Osteoblast (primary cell): ENCODE measurements at regions not wholly inside any gene's neighbourhood (a gene's known extent, or its start where the extent isn't known, plus 50 kb on each side); places are given as distances from the start of the nearest gene placed in this dataset.

Experiments
- DNase-seq: peaks from one replicate; pipeline ENCODE4 v3.0.0; 2011; ENCODE audit warnings: low spot score, mixed read lengths; ENCODE audit not compliant: insufficient read length; ENCODE audit errors: missing footprints
- H2AFZ ChIP-seq: 2 replicates; pipeline ENCODE4 v1.6.0; 2011; ENCODE audit warnings: mild to moderate bottlenecking, low read length
- H3K27ac ChIP-seq: 2 replicates; pipeline ENCODE4 v1.5.1; 2011; ENCODE audit warnings: mild to moderate bottlenecking, low read depth, low read length, moderate library complexity
- H3K27me3 ChIP-seq: 2 replicates; pipeline ENCODE4 v1.6.0; 2012; ENCODE audit warnings: mild to moderate bottlenecking, control low read depth, inconsistent platforms, low read length, moderate library complexity; ENCODE audit not compliant: insufficient read depth
- H3K36me3 ChIP-seq: 2 replicates; pipeline ENCODE4 v1.5.1; 2011; ENCODE audit warnings: mild to moderate bottlenecking, low read length, control low read depth, moderate library complexity; ENCODE audit not compliant: insufficient read depth
- H3K4me1 ChIP-seq: 2 replicates; pipeline ENCODE4 v1.5.1; 2011; ENCODE audit warnings: mild to moderate bottlenecking, low read length, control low read depth, moderate library complexity; ENCODE audit not compliant: insufficient read depth
- H3K4me2 ChIP-seq: 2 replicates; pipeline ENCODE4 v1.6.0; 2011; ENCODE audit warnings: mild to moderate bottlenecking, low read length; ENCODE audit not compliant: insufficient read depth
- H3K4me3 ChIP-seq: fragments of 200-600 bp; sonication (generic); 3 replicates; pipeline ENCODE4 v1.5.1; 2012; ENCODE audit warnings: mild to moderate bottlenecking, low read length, inconsistent platforms; ENCODE audit not compliant: insufficient read depth
- H3K79me2 ChIP-seq: 2 replicates; pipeline ENCODE4 v1.6.0; 2012; ENCODE audit warnings: mild to moderate bottlenecking, low read length, control low read depth, inconsistent platforms; ENCODE audit not compliant: insufficient read depth
- H3K9me3 ChIP-seq: 2 replicates; pipeline ENCODE4 v1.5.1; 2011; ENCODE audit warnings: low read depth, low read length, control low read depth
- H4K20me1 ChIP-seq: 2 replicates; pipeline ENCODE4 v1.6.0; 2012; ENCODE audit warnings: mild to moderate bottlenecking, low read length, control low read depth; ENCODE audit not compliant: insufficient read depth
- TF ChIP-seq, protein P1 (sequence below): IDR thresholded peaks from 2 replicates; pipeline ENCODE4 v1.5.1; 2011; ENCODE audit warnings: mild to moderate bottlenecking, low read depth, low read length, moderate library complexity; ENCODE audit errors: extremely low read depth

DNA sequence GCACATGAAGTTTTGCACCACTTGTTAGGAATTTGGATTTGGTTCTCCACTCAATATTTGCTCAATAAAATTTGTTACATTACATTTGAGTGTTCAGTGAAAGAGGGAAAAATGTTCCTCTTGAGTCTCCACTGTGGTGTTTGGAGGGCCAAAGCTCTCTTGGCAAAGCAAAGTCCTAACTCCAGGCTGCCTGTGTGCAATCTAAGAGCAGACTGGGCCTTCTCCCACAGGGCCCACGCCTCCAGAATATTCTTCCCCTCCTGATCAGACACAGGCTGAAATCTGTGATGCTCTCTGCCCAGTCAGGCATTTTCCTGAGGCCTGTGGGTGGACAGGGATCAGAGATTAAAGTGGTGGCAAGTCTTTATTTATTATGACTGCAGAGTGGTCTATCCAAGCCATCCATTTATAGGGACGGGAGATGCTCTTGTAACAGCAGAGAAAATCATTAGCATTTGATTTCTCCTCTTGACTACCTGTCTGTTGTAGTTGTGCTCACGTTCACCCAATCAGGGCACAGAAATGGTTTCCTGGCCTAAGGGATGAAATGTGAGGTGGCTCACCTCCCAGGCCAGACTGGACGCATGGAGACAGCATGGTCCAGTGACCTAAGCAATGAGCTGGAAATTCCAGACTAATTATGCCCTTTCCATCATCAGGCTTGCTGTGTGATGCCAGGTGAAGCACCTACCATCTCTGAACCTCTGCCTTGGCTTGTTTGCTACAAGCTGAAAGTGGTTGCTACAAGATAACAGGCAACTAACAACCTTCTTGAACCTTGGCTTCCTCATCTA, 147.1 kb upstream of the NRBF2 start:
- Histone ChIP-seq H3K4me3 (no peak overlapping the region), H3K27ac (no peak overlapping the region)
- DNase-seq: no peak

DNA sequence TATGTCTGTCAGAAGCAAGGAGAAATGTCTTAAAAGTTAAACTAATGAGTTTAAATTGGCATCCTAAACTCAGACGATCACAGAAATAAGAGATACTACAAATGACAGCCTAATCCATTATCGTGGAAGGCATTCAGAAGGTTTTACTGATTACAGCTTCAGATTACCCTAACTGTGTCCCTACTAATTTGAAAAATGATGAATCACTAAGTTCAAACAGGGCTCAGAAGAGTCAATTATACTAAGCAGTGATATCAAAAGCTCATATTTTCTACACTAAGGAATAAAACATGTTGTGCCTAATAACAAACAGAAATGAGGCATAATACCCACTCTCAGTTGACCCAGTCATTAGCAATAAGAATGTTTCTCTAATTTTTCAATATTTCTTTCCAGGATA, 152.0 kb upstream of the NRBF2 start:
- no peaks in the 10 kb centered on the region for H3K79me2 ChIP-seq
- no peaks in the 10 kb centered on the region for H3K9me3 ChIP-seq
- H3K4me1 ChIP-seq: no peaks in the 10 kb centered on the region
- H3K36me3 ChIP-seq: no peaks in the 10 kb centered on the region
- peaks cover 8% of the 10 kb centered on the region for H3K27me3 ChIP-seq
- no peak overlapping the region for H3K4me2 ChIP-seq
- no peak overlapping the region for H2AFZ ChIP-seq
- DNase-seq: no peak
- no peak overlapping the region for H3K27ac ChIP-seq
- no peak overlapping the region for H3K4me3 ChIP-seq
- TF ChIP-seq, protein P1, sequence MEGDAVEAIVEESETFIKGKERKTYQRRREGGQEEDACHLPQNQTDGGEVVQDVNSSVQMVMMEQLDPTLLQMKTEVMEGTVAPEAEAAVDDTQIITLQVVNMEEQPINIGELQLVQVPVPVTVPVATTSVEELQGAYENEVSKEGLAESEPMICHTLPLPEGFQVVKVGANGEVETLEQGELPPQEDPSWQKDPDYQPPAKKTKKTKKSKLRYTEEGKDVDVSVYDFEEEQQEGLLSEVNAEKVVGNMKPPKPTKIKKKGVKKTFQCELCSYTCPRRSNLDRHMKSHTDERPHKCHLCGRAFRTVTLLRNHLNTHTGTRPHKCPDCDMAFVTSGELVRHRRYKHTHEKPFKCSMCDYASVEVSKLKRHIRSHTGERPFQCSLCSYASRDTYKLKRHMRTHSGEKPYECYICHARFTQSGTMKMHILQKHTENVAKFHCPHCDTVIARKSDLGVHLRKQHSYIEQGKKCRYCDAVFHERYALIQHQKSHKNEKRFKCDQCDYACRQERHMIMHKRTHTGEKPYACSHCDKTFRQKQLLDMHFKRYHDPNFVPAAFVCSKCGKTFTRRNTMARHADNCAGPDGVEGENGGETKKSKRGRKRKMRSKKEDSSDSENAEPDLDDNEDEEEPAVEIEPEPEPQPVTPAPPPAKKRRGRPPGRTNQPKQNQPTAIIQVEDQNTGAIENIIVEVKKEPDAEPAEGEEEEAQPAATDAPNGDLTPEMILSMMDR: no peak
- H4K20me1 ChIP-seq: no peaks in the 10 kb centered on the region

More for the DNA sequence above, 147.1 kb upstream of the NRBF2 start:
- Histone ChIP-seq H3K4me1 (no peaks in the 10 kb centered on the region), H2AFZ (no peak overlapping the region), H3K27me3 (peaks cover 3% of the 10 kb centered on the region), H4K20me1 (no peaks in the 10 kb centered on the region), H3K79me2 (no peaks in the 10 kb centered on the region), H3K9me3 (no peaks in the 10 kb centered on the region), H3K36me3 (no peaks in the 10 kb centered on the region), H3K4me2 (no peak overlapping the region)
- TF ChIP-seq, protein P1: no peak

DNA sequence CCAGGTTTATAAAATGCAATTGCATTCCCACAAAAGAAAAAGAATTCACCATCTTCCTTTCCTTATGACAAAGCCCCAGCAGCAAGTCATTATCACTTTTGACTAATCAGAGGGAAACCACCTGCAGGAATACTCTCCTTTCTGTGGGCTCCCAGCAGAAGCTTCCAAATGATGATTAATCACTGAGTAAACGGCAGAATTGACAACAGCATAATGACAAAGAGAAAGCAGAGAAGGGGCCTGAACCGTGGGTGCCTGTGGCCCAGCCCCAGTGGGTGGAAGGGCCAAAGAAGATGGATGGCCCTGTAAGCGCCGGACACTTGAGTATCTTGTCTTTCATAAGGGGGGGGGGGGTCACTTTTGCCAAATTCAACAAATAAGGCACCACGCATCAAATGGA, 152.4 kb upstream of the NRBF2 start:
- Histone ChIP-seq H3K27me3 (peaks cover 8% of the 10 kb centered on the region), H3K36me3 (no peaks in the 10 kb centered on the region), H3K4me1 (no peaks in the 10 kb centered on the region), H3K27ac (no peak overlapping the region), H2AFZ (no peak overlapping the region), H3K4me3 (no peak overlapping the region), H3K9me3 (no peaks in the 10 kb centered on the region), H3K4me2 (no peak overlapping the region), H4K20me1 (no peaks in the 10 kb centered on the region), H3K79me2 (no peaks in the 10 kb centered on the region)
- TF ChIP-seq, protein P1: no peak
- DNase-seq: no peak

DNA sequence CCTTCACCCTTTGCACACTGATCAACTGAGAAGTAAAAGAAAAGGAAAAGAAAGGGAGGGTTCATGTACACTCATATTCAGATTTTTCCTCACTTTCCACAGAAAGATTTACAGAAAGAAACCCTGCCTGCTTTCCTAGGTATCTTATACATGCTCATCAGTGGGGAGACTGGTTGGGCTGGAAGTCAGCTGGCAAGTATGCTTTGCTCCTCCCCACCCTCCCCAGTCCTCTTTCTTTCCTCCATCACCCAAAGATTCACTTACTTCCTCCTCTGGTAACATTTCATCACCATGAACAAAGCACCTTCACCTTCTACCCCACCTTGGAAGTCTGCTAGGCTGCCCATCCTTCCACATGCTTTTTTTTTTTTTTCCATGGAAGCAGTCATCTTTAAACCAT, 153.2 kb upstream of the NRBF2 start:
- H3K4me2 ChIP-seq: no peak overlapping the region
- no peaks in the 10 kb centered on the region for H3K36me3 ChIP-seq
- H3K27ac ChIP-seq: no peak overlapping the region
- H2AFZ ChIP-seq: no peak overlapping the region
- H3K9me3 ChIP-seq: no peaks in the 10 kb centered on the region
- TF ChIP-seq, protein P1: no peak
- H3K4me1 ChIP-seq: no peaks in the 10 kb centered on the region
- H4K20me1 ChIP-seq: no peaks in the 10 kb centered on the region
- H3K4me3 ChIP-seq: no peak overlapping the region
- H3K27me3 ChIP-seq: peaks cover 8% of the 10 kb centered on the region
- no peak for DNase-seq
- H3K79me2 ChIP-seq: no peaks in the 10 kb centered on the region
